Loucy (cell line): ENCODE measurements at regions not wholly inside any gene's neighbourhood (a gene's known extent, or its start where the extent isn't known, plus 50 kb on each side); places are given as distances from the start of the nearest gene placed in this dataset.

Source experiments
- H2AFZ ChIP-seq: fragments of 200-600 bp; sonication (generic); 2 replicates; pipeline ENCODE4 v1.6.0; 2016; ENCODE audit warnings: antibody characterized with exemption, mild to moderate bottlenecking, low read length, moderate library complexity
- H3F3A ChIP-seq: fragments of 200-600 bp; 2 replicates; pipeline ENCODE4 v1.6.0; 2016; ENCODE audit warnings: antibody characterized with exemption, low read depth, mild to moderate bottlenecking
- H3K27me3 ChIP-seq: fragments of 200-600 bp; sonication (generic); 2 replicates; pipeline ENCODE4 v1.6.1; 2014; ENCODE audit warnings: low read length, mild to moderate bottlenecking; ENCODE audit not compliant: insufficient read depth, poor library complexity, severe bottlenecking
- H3K36me3 ChIP-seq: fragments of 200-600 bp; sonication (generic); 2 replicates; pipeline ENCODE4 v1.6.1; 2016; ENCODE audit warnings: low read length; ENCODE audit not compliant: insufficient read depth
- H3K4me1 ChIP-seq: fragments of 200-600 bp; sonication (generic); 2 replicates; pipeline ENCODE4 v1.5.1; 2014; ENCODE audit warnings: low read length, mild to moderate bottlenecking; ENCODE audit not compliant: insufficient read depth, poor library complexity, severe bottlenecking
- H3K4me2 ChIP-seq: fragments of 200-600 bp; sonication (generic); 2 replicates; pipeline ENCODE4 v1.6.0; 2014; ENCODE audit warnings: antibody characterized with exemption, low read length, low read depth, mild to moderate bottlenecking; ENCODE audit not compliant: poor library complexity, severe bottlenecking
- H3K4me3 ChIP-seq: fragments of 200-600 bp; sonication (generic); 2 replicates; pipeline ENCODE4 v1.5.1; 2014; ENCODE audit warnings: low read length, mild to moderate bottlenecking, mixed read lengths; ENCODE audit not compliant: poor library complexity, severe bottlenecking
- H3K79me2 ChIP-seq: fragments of 200-600 bp; sonication (generic); 2 replicates; pipeline ENCODE4 v1.6.1; 2014; ENCODE audit warnings: low read length; ENCODE audit not compliant: insufficient read depth
- H3K9ac ChIP-seq: fragments of 200-600 bp; sonication (generic); 2 replicates; pipeline ENCODE4 v1.6.0; 2014; ENCODE audit warnings: mild to moderate bottlenecking, low read depth, low read length, moderate library complexity; ENCODE audit not compliant: poor library complexity, severe bottlenecking
- H3K9me2 ChIP-seq: fragments of 200-600 bp; sonication (generic); replicated peaks from 2 replicates; pipeline ENCODE4 v1.6.1; 2016; ENCODE audit warnings: low read depth, low read length, mixed read lengths
- H3K9me3 ChIP-seq: fragments of 200-600 bp; sonication (generic); 2 replicates; pipeline ENCODE4 v1.6.1; 2014; ENCODE audit warnings: mild to moderate bottlenecking, antibody characterized with exemption, low read length, low read depth; ENCODE audit not compliant: insufficient read depth
- H4K20me1 ChIP-seq: fragments of 200-600 bp; sonication (generic); 2 replicates; pipeline ENCODE4 v1.6.0; 2014; ENCODE audit warnings: antibody characterized with exemption, low read length, mild to moderate bottlenecking; ENCODE audit not compliant: insufficient read depth, poor library complexity, severe bottlenecking
- CTCF ChIP-seq: fragments of 200-600 bp; sonication (generic); conservative IDR thresholded peaks from 2 replicates; pipeline ENCODE4 v1.5.1; 2014; ENCODE audit warnings: mild to moderate bottlenecking, antibody characterized with exemption, low read length
- EZH2phosphoT487 ChIP-seq: fragments of 200-600 bp; IDR thresholded peaks from 2 replicates; pipeline ENCODE4 v1.6.1; 2018; ENCODE audit warnings: antibody characterized with exemption, mild to moderate bottlenecking, moderate library complexity, borderline replicate concordance

- no peaks in the 10 kb centered on the region for H3K79me2 ChIP-seq
- no peaks in the 10 kb centered on the region for H4K20me1 ChIP-seq
- H3K4me3 ChIP-seq: no peak overlapping the region
- no peaks in the 10 kb centered on the region for H3K36me3 ChIP-seq
- no peak overlapping the region for H3K9ac ChIP-seq
- no peaks in the 10 kb centered on the region for H3K9me2 ChIP-seq
- H3K4me1 ChIP-seq: no peaks in the 10 kb centered on the region
- no peak overlapping the region for H2AFZ ChIP-seq
- TF ChIP-seq EZH2phosphoT487 (no peak), CTCF (no peak)
- H3F3A ChIP-seq: no peaks in the 10 kb centered on the region
- H3K4me2 ChIP-seq: no peak overlapping the region
- H3K27me3 ChIP-seq: no peaks in the 10 kb centered on the region
- no peaks in the 10 kb centered on the region for H3K9me3 ChIP-seq
Observed at GRCh38 chr3:98655666-98656065, 62.3 kb upstream of the CPOX start.

GRCh38 chr3:98657457-98657856 lies 64.0 kb upstream of the CPOX start:
- Histone ChIP-seq H3K4me3 (no peak overlapping the region), H3K4me1 (no peaks in the 10 kb centered on the region), H3K9me2 (no peaks in the 10 kb centered on the region), H3K27me3 (no peaks in the 10 kb centered on the region), H3K4me2 (peak overlapping the region; percentile 25), H2AFZ (peak overlapping the region; percentile 51; the same call in 1 of the 2 replicates), H3F3A (no peaks in the 10 kb centered on the region), H3K9ac (no peak overlapping the region), H4K20me1 (no peaks in the 10 kb centered on the region), H3K79me2 (no peaks in the 10 kb centered on the region), H3K36me3 (no peaks in the 10 kb centered on the region), H3K9me3 (no peaks in the 10 kb centered on the region)
- peak; percentile 47 for TF ChIP-seq CTCF
- TF ChIP-seq EZH2phosphoT487: no peak

- H2AFZ ChIP-seq: no peak overlapping the region
- no peak overlapping the region for H3K9ac ChIP-seq
- no peaks in the 10 kb centered on the region for H3K4me1 ChIP-seq
- no peaks in the 10 kb centered on the region for H3K36me3 ChIP-seq
- no peaks in the 10 kb centered on the region for H3K79me2 ChIP-seq
- no peaks in the 10 kb centered on the region for H3K27me3 ChIP-seq
- no peak overlapping the region for H3K4me2 ChIP-seq
- H3K9me2 ChIP-seq: no peaks in the 10 kb centered on the region
- no peaks in the 10 kb centered on the region for H3K9me3 ChIP-seq
- no peak overlapping the region for H3K4me3 ChIP-seq
- TF ChIP-seq CTCF: no peak
- TF ChIP-seq EZH2phosphoT487: no peak
- no peaks in the 10 kb centered on the region for H4K20me1 ChIP-seq
- no peaks in the 10 kb centered on the region for H3F3A ChIP-seq
Observed at GRCh38 chr3:98662699-98663098, 69.3 kb upstream of the CPOX start.
